ENCODE measurements at regions not wholly inside any gene's neighbourhood (a gene's known extent, or its start where the extent isn't known, plus 50 kb on each side); places are given as distances from the start of the nearest gene placed in this dataset.

- Histone ChIP-seq H3K4me1 (no peaks in the 10 kb centered on the region), H3K9me3 (no peaks in the 10 kb centered on the region)
- 59% methylated on average over 2 of the region's 2 CpGs for WGBS
These were observed 134.0 kb upstream of the SYN3 start for GRCh38 chr22:33192156-33192555.

GRCh38 chr22:33188326-33188725, 130.1 kb upstream of the SYN3 start:
- TF ChIP-seq POLR2A (IDR thresholded peaks at IDR 0.05; ENCODE audit: low read depth), result no peak
- no peak for TF ChIP-seq EP300 (IDR thresholded peaks at IDR 0.05)
- TF ChIP-seq CTCF (IDR thresholded peaks at IDR 0.05), result no peak
- no peak for TF ChIP-seq POLR2AphosphoS5 (IDR thresholded peaks at IDR 0.05)
- WGBS, result 89% methylated on average over 2 of the region's 2 CpGs
- DNase-seq (ENCODE audit: extremely low spot score), result no peak
- Histone ChIP-seq H3K9me3 (no peaks in the 10 kb centered on the region), H3K36me3 (no peaks in the 10 kb centered on the region), H3K27me3 (no peaks in the 10 kb centered on the region), H3K27ac (replicated peaks in 1 of 4) (no peak overlapping the region), H3K4me1 (no peaks in the 10 kb centered on the region), H3K4me3 (no peak overlapping the region)
- intact Hi-C loops (cut with DNase I), result no loop called here

More at GRCh38 chr22:33192156-33192555, 134.0 kb upstream of the SYN3 start:
- DNase-seq (ENCODE audit: extremely low spot score), result no peak
- intact Hi-C loops (cut with DNase I), result no loop called here
- no peaks in the 10 kb centered on the region for H3K27me3 ChIP-seq
- H3K27ac ChIP-seq (replicated peaks in 1 of 4), result no peak overlapping the region
- H3K4me3 ChIP-seq, result no peak overlapping the region
- H3K36me3 ChIP-seq, result no peaks in the 10 kb centered on the region
- TF ChIP-seq POLR2AphosphoS5 (IDR thresholded peaks at IDR 0.05) (no peak), EP300 (IDR thresholded peaks at IDR 0.05) (no peak), POLR2A (IDR thresholded peaks at IDR 0.05; ENCODE audit: low read depth) (no peak), CTCF (IDR thresholded peaks at IDR 0.05) (no peak)

- no peaks in the 10 kb centered on the region for H3K4me1 ChIP-seq
- no peak for DNase-seq (ENCODE audit: extremely low spot score)
- no peaks in the 10 kb centered on the region for H3K36me3 ChIP-seq
- H3K27ac ChIP-seq (replicated peaks in 1 of 4), result no peak overlapping the region
- WGBS, result 74% methylated on average over 2 of the region's 2 CpGs
- TF ChIP-seq POLR2AphosphoS5 (IDR thresholded peaks at IDR 0.05) (no peak), POLR2A (IDR thresholded peaks at IDR 0.05; ENCODE audit: low read depth) (no peak), EP300 (IDR thresholded peaks at IDR 0.05) (no peak), CTCF (IDR thresholded peaks at IDR 0.05) (no peak)
- peaks cover 0 to 6% (median 5%) of the 10 kb centered on the region in 4 donors for H3K9me3 ChIP-seq
- no peak overlapping the region for H3K4me3 ChIP-seq
- no peaks in the 10 kb centered on the region for H3K27me3 ChIP-seq
- intact Hi-C loops (cut with DNase I), result no loop called here
These were observed 128.6 kb upstream of the SYN3 start for GRCh38 chr22:33186816-33187215.

- Histone ChIP-seq H3K27me3 (no peaks in the 10 kb centered on the region), H3K9me3 (peaks cover 0 to 9% (median 6%) of the 10 kb centered on the region in 4 donors), H3K27ac (replicated peaks in 1 of 4) (no peak overlapping the region), H3K4me3 (no peak overlapping the region), H3K4me1 (no peaks in the 10 kb centered on the region), H3K36me3 (no peaks in the 10 kb centered on the region)
- TF ChIP-seq EP300 (IDR thresholded peaks at IDR 0.05), result no peak
- TF ChIP-seq POLR2A (IDR thresholded peaks at IDR 0.05; ENCODE audit: low read depth), result no peak
- no peak for TF ChIP-seq POLR2AphosphoS5 (IDR thresholded peaks at IDR 0.05)
- TF ChIP-seq CTCF (IDR thresholded peaks at IDR 0.05), result no peak
- 69% methylated on average over 4 of the region's 4 CpGs for WGBS
- DNase-seq (ENCODE audit: extremely low spot score), result no peak
- intact Hi-C loops (cut with DNase I), result no loop called here
These were observed 122.2 kb upstream of the SYN3 start for GRCh38 chr22:33180356-33180755.
